Neural cell (in vitro differentiated cells): ENCODE measurements at regions not wholly inside any gene's neighbourhood (a gene's known extent, or its start where the extent isn't known, plus 50 kb on each side); places are given as distances from the start of the nearest gene placed in this dataset.

Source experiments
- H2AFZ ChIP-seq: fragments of 200-600, 300-800 bp; sonication (generic), shearing (Covaris generic); 2 replicates; pipeline ENCODE4 v1.6.0; 2014; ENCODE audit warnings: low read depth, mild to moderate bottlenecking, antibody characterized with exemption, low read length, moderate library complexity
- H3F3A ChIP-seq: fragments of 200-600 bp; shearing (Covaris generic); 2 replicates; pipeline ENCODE4 v1.6.1; 2016; ENCODE audit warnings: mild to moderate bottlenecking, moderate library complexity, mixed read lengths, antibody characterized with exemption, low read length; ENCODE audit not compliant: insufficient read depth, poor library complexity, severe bottlenecking
- H3K27ac ChIP-seq: fragments of 200-600, 300-800 bp; sonication (generic), shearing (Covaris generic); 2 replicates; pipeline ENCODE4 v1.5.1; 2014; ENCODE audit warnings: mild to moderate bottlenecking, low read length, moderate library complexity
- H3K27me3 ChIP-seq: fragments of 300-800, 200-600 bp; sonication (generic), shearing (Covaris generic); 2 replicates; pipeline ENCODE4 v1.6.0; 2014; ENCODE audit warnings: mild to moderate bottlenecking, low read depth, low read length, moderate library complexity; ENCODE audit not compliant: insufficient read depth
- H3K36me3 ChIP-seq: fragments of 300-800, 200-600 bp; sonication (generic), shearing (Covaris generic); 2 replicates; pipeline ENCODE4 v1.5.1; 2014; ENCODE audit warnings: mild to moderate bottlenecking, antibody characterized with exemption, low read length, moderate library complexity; ENCODE audit not compliant: insufficient read depth
- H3K4me2 ChIP-seq: fragments of 300-800, 200-600 bp; sonication (generic), shearing (Covaris generic); 2 replicates; pipeline ENCODE4 v1.6.0; 2014; ENCODE audit warnings: mild to moderate bottlenecking, low read length
- H3K4me3 ChIP-seq: fragments of 300-800, 200-600 bp; sonication (generic), shearing (Covaris generic); 2 replicates; pipeline ENCODE4 v1.5.1; 2014; ENCODE audit warnings: mild to moderate bottlenecking, low read length, moderate library complexity
- H3K79me2 ChIP-seq: fragments of 200-600 bp; shearing (Covaris generic); replicated peaks from 2 replicates; pipeline ENCODE4 v1.6.0; 2014; ENCODE audit warnings: mild to moderate bottlenecking, low read length, moderate library complexity; ENCODE audit not compliant: insufficient read depth
- H3K9ac ChIP-seq: fragments of 300-800, 200-600 bp; sonication (generic), shearing (Covaris generic); 2 replicates; pipeline ENCODE4 v1.6.1; 2016; ENCODE audit warnings: mild to moderate bottlenecking, low read length, mixed read lengths
- H3K9me2 ChIP-seq: fragments of 200-600 bp; shearing (Covaris generic); 2 replicates; pipeline ENCODE4 v1.6.1; 2016; ENCODE audit warnings: mild to moderate bottlenecking, low read length, mixed read lengths; ENCODE audit not compliant: insufficient read depth
- H3K9me3 ChIP-seq: fragments of 200-600, 300-800 bp; sonication (generic), shearing (Covaris generic); 2 replicates; pipeline ENCODE4 v1.6.1; 2016; ENCODE audit warnings: mild to moderate bottlenecking, mixed run types, low read length, moderate library complexity, mixed read lengths
- H4K20me1 ChIP-seq: fragments of 200-600 bp; shearing (Covaris generic); 2 replicates; pipeline ENCODE4 v1.6.1; 2016; ENCODE audit warnings: mild to moderate bottlenecking, mixed run types; ENCODE audit not compliant: insufficient read depth
- CTCF ChIP-seq: fragments of 450-650 bp; IDR thresholded peaks from 2 replicates; pipeline ENCODE4 v1.5.1; 2014; ENCODE audit warnings: antibody characterized with exemption, mild to moderate bottlenecking, moderate library complexity; ENCODE audit not compliant: poor library complexity, severe bottlenecking
- EP300 ChIP-seq: fragments of 450-650 bp; conservative IDR thresholded peaks from 2 replicates; pipeline ENCODE4 v1.6.1; 2014; ENCODE audit warnings: antibody characterized with exemption, mild to moderate bottlenecking, moderate library complexity; ENCODE audit not compliant: poor library complexity, severe bottlenecking
- EZH2 ChIP-seq: fragments of 200-600, 300-800 bp; shearing (Covaris generic), sonication (generic); IDR thresholded peaks from 2 replicates; pipeline ENCODE4 v1.6.1; 2014; ENCODE audit warnings: antibody characterized with exemption, low read length, borderline replicate concordance, mild to moderate bottlenecking; ENCODE audit not compliant: insufficient read depth, poor library complexity, severe bottlenecking
- MXI1 ChIP-seq: fragments of 450-650 bp; conservative IDR thresholded peaks from 2 replicates; pipeline ENCODE4 v1.6.1; 2014; ENCODE audit warnings: antibody characterized with exemption, mild to moderate bottlenecking; ENCODE audit not compliant: poor library complexity, severe bottlenecking
- POLR2AphosphoS5 ChIP-seq: IDR thresholded peaks from 2 replicates; pipeline ENCODE4 v1.6.1; 2012
- RAD21 ChIP-seq: fragments of 450-650 bp; conservative IDR thresholded peaks from 2 replicates; pipeline ENCODE4 v1.6.1; 2014; ENCODE audit warnings: antibody characterized with exemption, mild to moderate bottlenecking, moderate library complexity
- REST ChIP-seq: IDR thresholded peaks from 2 replicates; pipeline ENCODE4 v1.6.1; 2012; ENCODE audit warnings: borderline replicate concordance
- SMC3 ChIP-seq: fragments of 450-650 bp; conservative IDR thresholded peaks from 2 replicates; pipeline ENCODE4 v1.6.1; 2014; ENCODE audit warnings: antibody characterized with exemption, mild to moderate bottlenecking, moderate library complexity; ENCODE audit not compliant: poor library complexity
- TAF1 ChIP-seq: IDR thresholded peaks from 2 replicates; pipeline ENCODE4 v1.6.1; 2012; ENCODE audit warnings: low read depth

GRCh38 chr2:122500316-122501105 is 745.1 kb downstream of the TSN start:
- H3K4me2 ChIP-seq: no peak overlapping the region
- H4K20me1 ChIP-seq: no peaks in the 10 kb centered on the region
- no peak overlapping the region for H2AFZ ChIP-seq

GRCh38 chr2:122506620-122507019 is 751.2 kb downstream of the TSN start:
- Histone ChIP-seq H3K79me2 (no peaks in the 10 kb centered on the region), H3K36me3 (no peaks in the 10 kb centered on the region), H3F3A (no peaks in the 10 kb centered on the region), H3K9me2 (no peaks in the 10 kb centered on the region), H3K4me2 (no peak overlapping the region), H3K27ac (no peak overlapping the region), H3K27me3 (no peaks in the 10 kb centered on the region), H3K4me3 (no peak overlapping the region), H2AFZ (no peak overlapping the region), H3K9me3 (no peaks in the 10 kb centered on the region), H4K20me1 (no peaks in the 10 kb centered on the region), H3K9ac (no peak overlapping the region)
- TF ChIP-seq POLR2AphosphoS5 (no peak), EP300 (no peak), REST (no peak), RAD21 (no peak), EZH2 (no peak), TAF1 (no peak), SMC3 (no peak), MXI1 (no peak)

More at GRCh38 chr2:122500316-122501105, 745.1 kb downstream of the TSN start:
- no peak overlapping the region for H3K9ac ChIP-seq
- H3K79me2 ChIP-seq: no peaks in the 10 kb centered on the region
- no peaks in the 10 kb centered on the region for H3K36me3 ChIP-seq
- H3F3A ChIP-seq: no peaks in the 10 kb centered on the region
- H3K27me3 ChIP-seq: no peaks in the 10 kb centered on the region
- H3K9me3 ChIP-seq: peaks cover 5% of the 10 kb centered on the region
- no peak overlapping the region for H3K27ac ChIP-seq
- no peak overlapping the region for H3K4me3 ChIP-seq
- no peaks in the 10 kb centered on the region for H3K9me2 ChIP-seq
- no peak for TF ChIP-seq EZH2
- TF ChIP-seq CTCF: no peak
- no peak for TF ChIP-seq TAF1
- TF ChIP-seq POLR2AphosphoS5: no peak
- no peak for TF ChIP-seq EP300
- TF ChIP-seq MXI1: no peak
- no peak for TF ChIP-seq SMC3
- no peak for TF ChIP-seq REST
- TF ChIP-seq RAD21: no peak
